Activated T-helper 2 cell treated with anti-CD3 and anti-CD28 coated beads, Interferon-gamma antibody, Interleukin-2, Interleukin-4, amounts not matched to agents 10 μg/mL and 5 μg/mL and 100 μg/mL, durations not matched to agents 14 hours and 24 hours and 36 hours (primary cell): ENCODE measurements at regions not wholly inside any gene's neighbourhood (a gene's known extent, or its start where the extent isn't known, plus 50 kb on each side); places are given as distances from the start of the nearest gene placed in this dataset.

ENCODE experiments used
- DNase-seq: peaks from one replicate; pipeline ENCODE4 v3.0.0; 2021; ENCODE audit warnings: low spot score
- H3K27ac Mint-ChIP-seq: one replicate; pipeline ENCODE4 v1.8.0; 2021; ENCODE audit warnings: mixed read lengths
- H3K27me3 Mint-ChIP-seq: one replicate; pipeline ENCODE4 v1.8.0; 2021; ENCODE audit warnings: low read depth, mixed read lengths
- H3K36me3 Mint-ChIP-seq: one replicate; pipeline ENCODE4 v1.8.0; 2021; ENCODE audit warnings: low read depth, mixed read lengths
- H3K4me1 Mint-ChIP-seq: one replicate; pipeline ENCODE4 v1.8.0; 2021; ENCODE audit warnings: low read depth, mixed read lengths
- H3K4me3 Mint-ChIP-seq: one replicate; pipeline ENCODE4 v1.8.0; 2021; ENCODE audit warnings: low read depth, mild to moderate bottlenecking, moderate library complexity, mixed read lengths
- H3K9me3 Mint-ChIP-seq: one replicate; pipeline ENCODE4 v1.8.0; 2021; ENCODE audit warnings: mixed read lengths
- intact Hi-C: fragments of 100-400 bp; cut with micrococcal nuclease; formaldehyde crosslinking; loops from one replicate; pipeline ENCODE4 v1.15.1; 2023

GRCh38 chrX:22404297-22404696, 131.6 kb downstream of the CBLL2 start:
- no peak overlapping the region for H3K27ac Mint-ChIP-seq
- H3K36me3 Mint-ChIP-seq = no peaks in the 10 kb centered on the region
- H3K9me3 Mint-ChIP-seq = peaks cover 4% of the 10 kb centered on the region
- DNase-seq = no peak
- intact Hi-C loops = no loop called here
- H3K4me1 Mint-ChIP-seq = no peaks in the 10 kb centered on the region
- H3K27me3 Mint-ChIP-seq = no peaks in the 10 kb centered on the region
- H3K4me3 Mint-ChIP-seq = no peak overlapping the region

GRCh38 chrX:22406201-22406737, 133.6 kb downstream of the CBLL2 start:
- Mint-ChIP-seq H3K9me3 (peaks cover 4% of the 10 kb centered on the region), H3K4me3 (no peak overlapping the region), H3K4me1 (no peaks in the 10 kb centered on the region), H3K27ac (no peak overlapping the region), H3K27me3 (no peaks in the 10 kb centered on the region), H3K36me3 (no peaks in the 10 kb centered on the region)
- intact Hi-C loops = no loop called here
- no peak for DNase-seq

- H3K9me3 Mint-ChIP-seq = no peaks in the 10 kb centered on the region
- H3K27me3 Mint-ChIP-seq = no peaks in the 10 kb centered on the region
- intact Hi-C loops = no loop called here
- no peak overlapping the region for H3K27ac Mint-ChIP-seq
- no peaks in the 10 kb centered on the region for H3K4me1 Mint-ChIP-seq
- DNase-seq = no peak
- H3K4me3 Mint-ChIP-seq = no peak overlapping the region
- H3K36me3 Mint-ChIP-seq = no peaks in the 10 kb centered on the region
Measured at GRCh38 chrX:22409418-22409817, 136.7 kb downstream of the CBLL2 start.

GRCh38 chrX:22424122-22424915, 151.6 kb downstream of the CBLL2 start:
- intact Hi-C loops = no loop called here
- Mint-ChIP-seq H3K27me3 (no peaks in the 10 kb centered on the region), H3K27ac (no peak overlapping the region), H3K4me1 (no peaks in the 10 kb centered on the region), H3K9me3 (no peaks in the 10 kb centered on the region), H3K36me3 (no peaks in the 10 kb centered on the region), H3K4me3 (no peak overlapping the region)
- DNase-seq = no peak

- Mint-ChIP-seq H3K27ac (no peak overlapping the region), H3K4me3 (no peak overlapping the region)
Measured at GRCh38 chrX:22424919-22425318, 152.2 kb downstream of the CBLL2 start.

GRCh38 chrX:22429704-22430103, 157.0 kb downstream of the CBLL2 start:
- intact Hi-C loops = no loop called here
- no peak for DNase-seq
- Mint-ChIP-seq H3K9me3 (peaks cover 4% of the 10 kb centered on the region), H3K4me1 (no peaks in the 10 kb centered on the region), H3K36me3 (no peaks in the 10 kb centered on the region), H3K4me3 (no peak overlapping the region), H3K27ac (no peak overlapping the region), H3K27me3 (no peaks in the 10 kb centered on the region)

More at GRCh38 chrX:22424919-22425318, 152.2 kb downstream of the CBLL2 start:
- H3K36me3 Mint-ChIP-seq = no peaks in the 10 kb centered on the region
- intact Hi-C loops = no loop called here
- no peak for DNase-seq
- no peaks in the 10 kb centered on the region for H3K9me3 Mint-ChIP-seq
- H3K4me1 Mint-ChIP-seq = no peaks in the 10 kb centered on the region
- H3K27me3 Mint-ChIP-seq = no peaks in the 10 kb centered on the region

GRCh38 chrX:22430701-22431100, 158.0 kb downstream of the CBLL2 start:
- Mint-ChIP-seq H3K36me3 (no peaks in the 10 kb centered on the region), H3K27ac (no peak overlapping the region), H3K4me1 (no peaks in the 10 kb centered on the region), H3K9me3 (peaks cover 4% of the 10 kb centered on the region), H3K4me3 (no peak overlapping the region), H3K27me3 (no peaks in the 10 kb centered on the region)
- DNase-seq = no peak
- intact Hi-C loops = no loop called here

GRCh38 chrX:22433292-22434070, 160.8 kb downstream of the CBLL2 start:
- Mint-ChIP-seq H3K4me1 (no peaks in the 10 kb centered on the region), H3K4me3 (no peak overlapping the region), H3K27ac (no peak overlapping the region), H3K9me3 (peaks cover 4% of the 10 kb centered on the region), H3K27me3 (no peaks in the 10 kb centered on the region), H3K36me3 (no peaks in the 10 kb centered on the region)
- no peak for DNase-seq
- intact Hi-C loops = no loop called here

GRCh38 chrX:22445880-22446279, 173.2 kb downstream of the CBLL2 start:
- DNase-seq = no peak
- Mint-ChIP-seq H3K4me1 (no peaks in the 10 kb centered on the region), H3K27me3 (no peaks in the 10 kb centered on the region), H3K4me3 (no peak overlapping the region), H3K36me3 (no peaks in the 10 kb centered on the region), H3K9me3 (no peaks in the 10 kb centered on the region), H3K27ac (no peak overlapping the region)
- intact Hi-C loops = no loop called here

- no peak for DNase-seq
- no peak overlapping the region for H3K27ac Mint-ChIP-seq
- H3K4me3 Mint-ChIP-seq = no peak overlapping the region
- no peaks in the 10 kb centered on the region for H3K9me3 Mint-ChIP-seq
- intact Hi-C loops = no loop called here
- H3K27me3 Mint-ChIP-seq = no peaks in the 10 kb centered on the region
- no peaks in the 10 kb centered on the region for H3K36me3 Mint-ChIP-seq
- H3K4me1 Mint-ChIP-seq = peaks cover 2% of the 10 kb centered on the region
Measured at GRCh38 chrX:22462959-22463358, 190.2 kb downstream of the CBLL2 start.

GRCh38 chrX:22467571-22467970, 194.9 kb downstream of the CBLL2 start:
- no peaks in the 10 kb centered on the region for H3K27me3 Mint-ChIP-seq
- no peak for DNase-seq
- H3K36me3 Mint-ChIP-seq = no peaks in the 10 kb centered on the region
- intact Hi-C loops = no loop called here
- H3K27ac Mint-ChIP-seq = no peak overlapping the region
- H3K9me3 Mint-ChIP-seq = no peaks in the 10 kb centered on the region
- no peak overlapping the region for H3K4me3 Mint-ChIP-seq
- H3K4me1 Mint-ChIP-seq = peaks cover 3% of the 10 kb centered on the region

- Mint-ChIP-seq H3K36me3 (no peaks in the 10 kb centered on the region), H3K9me3 (no peaks in the 10 kb centered on the region), H3K27ac (no peak overlapping the region), H3K4me1 (no peaks in the 10 kb centered on the region), H3K27me3 (no peaks in the 10 kb centered on the region), H3K4me3 (no peak overlapping the region)
- intact Hi-C loops = no loop called here
- no peak for DNase-seq
Measured at GRCh38 chrX:22481436-22481835, 208.7 kb downstream of the CBLL2 start.

- no peaks in the 10 kb centered on the region for H3K36me3 Mint-ChIP-seq
- no peaks in the 10 kb centered on the region for H3K27me3 Mint-ChIP-seq
- H3K4me1 Mint-ChIP-seq = no peaks in the 10 kb centered on the region
- no peak overlapping the region for H3K4me3 Mint-ChIP-seq
- DNase-seq = no peak
- no peaks in the 10 kb centered on the region for H3K9me3 Mint-ChIP-seq
- intact Hi-C loops = no loop called here
- H3K27ac Mint-ChIP-seq = no peak overlapping the region
Measured at GRCh38 chrX:22486296-22486695, 213.6 kb downstream of the CBLL2 start.
